K562 (cell line): ENCODE measurements at regions not wholly inside any gene's neighbourhood (a gene's known extent, or its start where the extent isn't known, plus 50 kb on each side); places are given as distances from the start of the nearest gene placed in this dataset.

ENCODE experiments used
- ATAC-seq: fragments of 200-7000 bp; cut with Tn5 transposase; 3 replicates; pipeline ENCODE4 v1.9.1; 2020; ENCODE audit warnings: moderate library complexity
- BruUV-seq: library from RNA; stranded (reverse); fragments of 400-500 nt; replicated peaks from 2 replicates; lab custom pipeline; 2021; lab: Mats Ljungman, UMichigan
- CTCF ChIA-PET: fragments of 300-600 bp; formaldehyde crosslinking; extraction: SDS; loops from one replicate; lab custom pipeline; 2021; ENCODE audit warnings: low intra/inter-chr PET ratio; lab: Yijun Ruan, JAX
- POLR2A ChIA-PET: fragments of 300-600, 350-650 bp; sonication (Branson Sonifier 250); formaldehyde crosslinking; extraction: SDS; loops from one replicate; lab custom pipeline; 2021; ENCODE audit warnings: antibody characterized with exemption, inconsistent platforms; lab: Yijun Ruan, JAX
- DNase-seq, 4 experiments: peaks; one replicate each; pipeline versions ENCODE4 v3.0.0 to v3.0.0-alpha.2; 2011 to 2018; ENCODE audit warnings: low spot score in 3 of 4, mixed read lengths in 3 of 4; ENCODE audit errors: extremely low read depth in 1 of 4
- FAIRE-seq: peaks from 2 replicates; lab custom pipeline; 2011; peaks lifted over from hg19 to GRCh38; lab: Jason Lieb, UNC
- H2AFZ ChIP-seq: 2 replicates; pipeline ENCODE4 v1.6.0; 2011; ENCODE audit warnings: low read depth, low read length, control low read depth, inconsistent platforms
- H3K27ac ChIP-seq: fragments of 200-600 bp; 3 replicates; pipeline ENCODE4 v1.8.0; 2011; ENCODE audit warnings: low read depth, mild to moderate bottlenecking, control low read depth, inconsistent platforms, low read length, moderate library complexity, mixed read lengths; ENCODE audit errors: extremely low read depth
- H3K27me3 ChIP-seq, 2 experiments: fragments of 300-600 bp in 1 of 2; 2 replicates in 1 of 2; 3 replicates in 1 of 2; pipeline versions ENCODE4 v1.6.0 to v1.8.0; 2011; ENCODE audit warnings: inconsistent platforms in 2 of 2, low read length in 2 of 2, mild to moderate bottlenecking in 1 of 2, mixed read lengths in 1 of 2, moderate library complexity in 1 of 2; ENCODE audit not compliant: control insufficient read depth in 2 of 2, insufficient read depth in 2 of 2
- H3K36me3 ChIP-seq: fragments of 300-600 bp; 3 replicates; pipeline ENCODE4 v1.8.0; 2011; ENCODE audit warnings: mild to moderate bottlenecking, low read length, inconsistent platforms; ENCODE audit not compliant: control insufficient read depth, insufficient read depth
- H3K4me1 ChIP-seq, 2 experiments: fragments of 200-600 bp in 1 of 2; replicated peaks in 1 of 2; 2 replicates in 1 of 2; 3 replicates in 1 of 2; pipeline versions ENCODE4 v1.5.1 to v1.8.0; 2011; ENCODE audit warnings: inconsistent platforms in 2 of 2, low read length in 2 of 2, mild to moderate bottlenecking in 1 of 2, mixed read lengths in 1 of 2, moderate library complexity in 1 of 2; ENCODE audit not compliant: control insufficient read depth in 2 of 2, insufficient read depth in 2 of 2
- H3K4me2 ChIP-seq: 2 replicates; pipeline ENCODE4 v1.6.1; 2011; ENCODE audit warnings: low read length, control low read depth, inconsistent platforms, mixed read lengths; ENCODE audit not compliant: insufficient read depth
- H3K4me3 ChIP-seq: fragments of 200-600 bp; sonication (generic), shearing (Covaris generic); 2 replicates; pipeline ENCODE4 v1.5.1; 2016; ENCODE audit warnings: control low read depth, inconsistent platforms
- H3K79me2 ChIP-seq: fragments of 200-600 bp; 3 replicates; pipeline ENCODE4 v1.8.0; 2011; ENCODE audit warnings: low read length, inconsistent platforms; ENCODE audit not compliant: control insufficient read depth, insufficient read depth
- H3K9ac ChIP-seq, 2 experiments: 2 replicates each; pipeline versions ENCODE4 v1.6.0 to v1.6.1; 2011; ENCODE audit warnings: low read depth in 2 of 2, low read length in 2 of 2, control low read depth in 1 of 2, inconsistent platforms in 1 of 2, mild to moderate bottlenecking in 1 of 2, mixed read lengths in 1 of 2; ENCODE audit not compliant: insufficient read depth in 1 of 2
- H3K9me1 ChIP-seq: one replicate; pipeline ENCODE4 v1.6.0; 2011; ENCODE audit warnings: inconsistent platforms, mild to moderate bottlenecking, low read length, moderate library complexity; ENCODE audit not compliant: control insufficient read depth, insufficient read depth
- H3K9me3 ChIP-seq: replicated peaks from 2 replicates; pipeline ENCODE4 v1.5.1; 2011; ENCODE audit warnings: low read depth, low read length, inconsistent platforms; ENCODE audit not compliant: control insufficient read depth, insufficient read depth
- H4K20me1 ChIP-seq: replicated peaks from 2 replicates; pipeline ENCODE4 v1.6.1; 2011; ENCODE audit warnings: low read length, inconsistent platforms, mixed read lengths; ENCODE audit not compliant: control insufficient read depth, insufficient read depth
- GMEB1 ChIP-seq: fragments of 250-450 bp; sonication (Bioruptor Pico); IDR thresholded peaks from 2 replicates; pipeline ENCODE4 v1.4.0; 2020; ENCODE audit warnings: mild to moderate bottlenecking
- GTF2F1 ChIP-seq: IDR thresholded peaks from 2 replicates; pipeline ENCODE4 v1.6.1; 2011; ENCODE audit warnings: low read depth, low read length, improper control_type of control experiment
- GTF3C2 ChIP-seq: IDR thresholded peaks from 3 replicates; pipeline ENCODE4 v1.6.1; 2011; ENCODE audit warnings: borderline replicate concordance, mild to moderate bottlenecking, moderate library complexity; ENCODE audit not compliant: insufficient read length; ENCODE audit errors: extremely low read depth
- HMGN3 ChIP-seq: IDR thresholded peaks from 2 replicates; pipeline ENCODE4 v1.6.1; 2011; ENCODE audit warnings: borderline replicate concordance, low read depth, mild to moderate bottlenecking, mixed read lengths, low read length; ENCODE audit not compliant: insufficient read length; ENCODE audit errors: extremely low read depth
- JUN ChIP-seq, 2 experiments: sonication (generic) in 1 of 2; formaldehyde crosslinking in 1 of 2; IDR thresholded peaks; 2 replicates each; pipeline versions ENCODE4 v1.6.1 to v1.8.0; 2012 to 2022; ENCODE audit warnings: borderline replicate concordance in 2 of 2, mild to moderate bottlenecking in 2 of 2, improper control_type of control experiment in 1 of 2, low read depth in 1 of 2, low read length in 1 of 2, missing genetic modification reagents in 1 of 2
- KLF13 ChIP-seq: fragments of 450-650 bp; IDR thresholded peaks from 2 replicates; pipeline ENCODE4 v1.6.1; 2016; ENCODE audit warnings: missing genetic modification characterization, low read depth, mild to moderate bottlenecking, missing compliant biosample characterization, moderate library complexity, borderline replicate concordance
- NR0B1 ChIP-seq: fragments of 450-650 bp; IDR thresholded peaks from one replicate; pipeline ENCODE4 v1.6.1; 2018; ENCODE audit warnings: mild to moderate bottlenecking, moderate library complexity; ENCODE audit not compliant: partially characterized antibody
- NR2F6 ChIP-seq: fragments of 450-650 bp; formaldehyde crosslinking; IDR thresholded peaks from 2 replicates; pipeline ENCODE4 v1.4.0; 2020; ENCODE audit warnings: mild to moderate bottlenecking
- PTTG1 ChIP-seq: fragments of 450-650 bp; IDR thresholded peaks from 2 replicates; pipeline ENCODE4 v1.6.1; 2016; ENCODE audit warnings: low read depth, mild to moderate bottlenecking, missing genetic modification characterization, missing compliant biosample characterization
- RHOXF2B ChIP-seq: fragments of 250-450 bp; sonication (Bioruptor Pico); conservative IDR thresholded peaks from 2 replicates; pipeline ENCODE4 v1.5.1; 2021
- SMARCC2 ChIP-seq: fragments of 450-650 bp; IDR thresholded peaks from 2 replicates; pipeline ENCODE4 v1.6.1; 2017; ENCODE audit warnings: antibody characterized with exemption, moderate library complexity, mild to moderate bottlenecking, low read depth
- SMARCE1 ChIP-seq: fragments of 450-650 bp; IDR thresholded peaks from 2 replicates; pipeline ENCODE4 v1.7.1; 2016; ENCODE audit warnings: mild to moderate bottlenecking
- TRIM25 ChIP-seq: fragments of 450-650 bp; IDR thresholded peaks from 2 replicates; pipeline ENCODE4 v1.7.0; 2016; ENCODE audit warnings: borderline replicate concordance
- ZNF347 ChIP-seq: fragments of 450-650 bp; formaldehyde crosslinking; IDR thresholded peaks from 2 replicates; pipeline ENCODE4 v1.4.0; 2020; ENCODE audit warnings: low read depth, mild to moderate bottlenecking, moderate library complexity
- WGBS: fragments of 100-300 bp; shearing (Covaris generic); methylation state at CpG from one replicate; pipeline ENCODE4 v1.1.6; 2016; ENCODE audit warnings: low coverage, mixed read lengths; ENCODE audit not compliant: insufficient coverage; ENCODE audit errors: missing lambda C conversion rate; 5-methylcytosine and 5-hydroxymethylcytosine counted together
- in situ Hi-C: fragments of 300-500 bp; cut with MboI; formaldehyde crosslinking; loops from 4 replicates; pipeline ENCODE4 v1.15.0; 2018; ENCODE audit warnings: inconsistent platforms, mixed read lengths
- intact Hi-C: fragments of 100-400 bp; cut with micrococcal nuclease; formaldehyde crosslinking; loops from 2 replicates; pipeline ENCODE4 v1.14.2; 2022

GRCh38 chr20:6852478-6852877, 85.0 kb downstream of the BMP2 start (continued):
- TF ChIP-seq GTF2F1: no peak
- no peak for TF ChIP-seq NR0B1
- TF ChIP-seq PTTG1: no peak

GRCh38 chr20:6855104-6855503, 87.6 kb downstream of the BMP2 start:
- in situ Hi-C loops: no loop called here
- intact Hi-C loops: no loop called here
- BruUV-seq: no TSS peak
- Histone ChIP-seq H3K4me1 (no peaks in the 10 kb centered on the region), H3K9me1 (no peaks in the 10 kb centered on the region), H3K36me3 (no peaks in the 10 kb centered on the region), H3K4me3 (no peak overlapping the region), H3K9ac (no peak overlapping the region), H3K27ac (no peak overlapping the region), H2AFZ (no peak overlapping the region), H4K20me1 (no peaks in the 10 kb centered on the region), H3K4me2 (no peak overlapping the region), H3K27me3 (no peaks in the 10 kb centered on the region), H3K79me2 (no peaks in the 10 kb centered on the region), H3K9me3 (no peaks in the 10 kb centered on the region)
- FAIRE-seq (no peak), ATAC-seq (no peak), DNase-seq (no peak)
- POLR2A ChIA-PET: no interaction called here
- CTCF ChIA-PET: no interaction called here
- whole genome bisulfite sequencing: 0% methylated on average over 3 of the region's 3 CpGs
- TF ChIP-seq HMGN3 (no peak), NR2F6 (CRISPR knock-in tag) (no peak), SMARCC2 (no peak), SMARCE1 (no peak), KLF13 (tag) (no peak), ZNF347 (CRISPR knock-in tag) (no peak), TRIM25 (no peak), GMEB1 (CRISPR knock-in tag) (no peak), JUN (IDR thresholded peaks at IDR 0.05; ENCODE audit: borderline replicate concordance, low read depth, low read length) (no peak), JUN (CRISPR knock-in tag; IDR thresholded peaks at IDR 0.05; ENCODE audit: borderline replicate concordance) (no peak), RHOXF2B (CRISPR knock-in tag) (no peak), GTF3C2 (no peak)
